HG03571 (cell line): ENCODE measurements at regions not wholly inside any gene's neighbourhood (a gene's known extent, or its start where the extent isn't known, plus 50 kb on each side); places are given as distances from the start of the nearest gene placed in this dataset.
"Not testable (repeated sequence)": the region's sequence is repeated elsewhere in the genome, so short reads cannot be mapped to it uniquely, and the experiment has no call there.

Source experiments
- ATAC-seq: cut with Tn5 transposase; IDR thresholded peaks from one replicate; pipeline ENCODE4 v1.9.1; 2021; ENCODE audit not compliant: unreplicated experiment

DNA sequence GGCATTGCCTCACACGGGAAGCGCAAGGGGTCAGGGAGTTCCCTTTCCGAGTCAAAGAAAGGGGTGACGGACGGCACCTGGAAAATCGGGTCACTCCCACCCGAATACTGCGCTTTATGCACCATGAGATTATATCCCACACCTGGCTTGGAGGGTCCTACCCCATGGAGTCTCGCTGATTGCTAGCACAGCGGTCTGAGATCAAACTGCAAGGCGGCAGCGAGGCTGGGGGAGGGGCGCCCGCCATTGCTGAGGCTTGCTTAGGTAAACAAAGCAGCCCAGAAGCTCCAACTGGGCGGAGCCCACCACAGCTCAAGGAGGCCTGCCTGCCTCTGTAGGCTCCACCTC lies 145.1 kb upstream of the BCL6 start:
- not testable (repeated sequence) for ATAC-seq

DNA sequence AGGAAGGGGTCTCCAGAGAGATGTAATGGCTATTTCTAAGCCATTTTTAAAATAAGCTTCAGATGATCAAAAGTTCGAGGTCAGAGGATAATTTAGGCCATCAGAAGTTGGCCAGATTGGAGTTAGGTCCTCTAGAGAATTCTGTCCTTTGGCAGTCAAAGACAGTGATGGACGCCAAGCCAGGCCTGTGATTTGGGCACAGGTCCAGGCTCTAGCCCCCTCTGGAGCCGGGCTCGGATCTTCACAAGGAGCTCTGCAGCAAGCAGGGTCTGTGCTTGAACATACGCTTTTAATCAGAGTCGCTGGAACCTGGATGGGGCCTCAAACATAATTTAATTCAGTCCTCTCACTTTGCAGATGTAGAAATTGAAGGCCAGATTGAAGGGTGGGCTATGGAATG lies 151.4 kb upstream of the BCL6 start:
- no peak for ATAC-seq

DNA sequence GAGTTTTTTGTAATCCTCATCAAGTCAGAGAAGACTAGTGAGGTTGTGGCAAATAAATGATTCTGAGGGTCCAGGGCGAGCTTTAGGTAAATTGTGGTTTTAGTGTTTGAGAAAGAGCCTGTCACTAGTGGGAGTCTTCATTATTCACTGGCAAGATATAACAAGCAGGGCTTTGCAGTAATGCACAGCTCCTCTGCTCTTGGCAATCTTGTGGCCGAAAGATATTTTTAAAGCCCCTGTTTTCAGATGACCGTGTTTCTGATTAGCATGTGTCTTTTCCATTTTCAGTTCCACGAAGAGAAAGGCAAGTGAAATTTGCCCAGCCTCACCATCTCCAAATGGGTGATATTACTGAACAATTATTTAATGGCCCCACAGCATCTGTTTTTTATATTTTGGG lies 154.0 kb upstream of the BCL6 start:
- ATAC-seq, result no peak

DNA sequence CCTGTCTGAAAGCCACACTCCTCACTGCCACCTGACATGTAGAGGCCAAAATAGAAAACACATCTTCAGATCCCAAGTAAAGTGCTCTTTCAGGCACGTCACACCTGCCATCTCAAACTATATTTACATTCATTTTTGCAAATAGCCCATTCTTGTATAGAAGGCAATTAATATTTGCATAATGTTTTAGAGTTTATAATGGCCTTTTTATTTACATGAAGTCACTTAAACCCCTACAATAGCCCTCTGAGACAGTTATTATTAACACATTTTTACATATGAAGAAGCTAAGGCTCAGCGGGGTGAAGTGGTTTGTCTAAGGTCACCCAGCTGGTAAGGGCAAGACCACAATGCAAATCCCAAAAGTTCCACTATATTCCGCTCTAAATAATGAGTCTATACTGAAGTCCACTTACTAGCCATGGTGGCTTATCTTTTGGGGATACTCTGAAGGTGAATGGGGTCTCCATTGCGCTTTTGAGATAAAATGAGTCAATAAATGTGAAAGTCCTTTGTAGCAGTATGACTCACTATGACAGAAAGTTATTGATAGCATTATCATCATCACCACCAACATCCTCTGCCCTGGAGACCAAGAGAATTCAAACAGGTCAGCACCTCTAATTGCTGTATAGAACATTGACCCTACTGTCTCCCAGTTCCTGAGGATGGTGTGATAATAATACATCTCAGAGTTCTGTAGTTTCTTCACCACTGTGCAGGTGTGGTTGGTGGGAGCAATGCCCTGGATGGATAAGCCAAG lies 155.9 kb upstream of the BCL6 start:
- ATAC-seq, result no peak

DNA sequence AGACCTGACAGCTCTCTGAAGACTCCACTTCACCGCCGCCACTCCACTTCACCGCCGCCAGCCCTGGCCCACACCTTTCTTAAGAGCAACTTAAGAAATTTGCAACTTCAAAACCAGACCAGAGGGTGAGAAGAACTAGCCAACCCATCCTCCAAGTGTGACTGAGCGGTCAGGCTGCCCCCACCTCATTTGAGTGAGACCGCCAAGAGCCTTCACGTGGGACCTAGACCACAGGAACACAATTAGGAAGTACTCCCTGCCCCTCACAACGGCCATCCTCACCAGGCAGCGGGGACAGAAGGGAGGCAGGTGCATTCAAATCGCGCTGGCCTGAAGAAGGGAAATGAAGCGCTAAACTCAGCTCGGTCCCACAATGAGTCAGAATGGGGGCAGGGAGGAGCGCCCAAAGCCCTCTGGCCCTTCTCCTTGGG lies 156.8 kb upstream of the BCL6 start:
- peak; percentile 64 for ATAC-seq

DNA sequence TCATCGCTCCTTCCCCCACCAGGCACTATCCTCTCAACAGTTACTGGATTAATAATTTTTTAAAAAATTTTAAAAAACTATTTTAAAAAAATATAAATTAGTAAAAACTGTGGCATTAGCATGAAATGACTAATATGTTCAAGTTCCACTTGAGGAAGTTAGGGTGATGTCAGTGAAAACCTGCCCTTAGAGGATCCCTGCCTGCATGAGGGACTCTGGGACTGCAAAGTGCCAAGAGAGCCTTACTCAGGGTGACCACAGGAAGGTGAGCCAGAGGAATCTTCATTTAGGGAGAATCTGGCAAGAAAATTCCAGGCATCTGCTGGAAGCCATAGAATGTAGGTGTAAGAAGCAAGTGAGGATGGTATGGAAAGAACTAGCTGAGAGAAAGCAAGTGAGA lies 157.7 kb upstream of the BCL6 start:
- ATAC-seq, result no peak

DNA sequence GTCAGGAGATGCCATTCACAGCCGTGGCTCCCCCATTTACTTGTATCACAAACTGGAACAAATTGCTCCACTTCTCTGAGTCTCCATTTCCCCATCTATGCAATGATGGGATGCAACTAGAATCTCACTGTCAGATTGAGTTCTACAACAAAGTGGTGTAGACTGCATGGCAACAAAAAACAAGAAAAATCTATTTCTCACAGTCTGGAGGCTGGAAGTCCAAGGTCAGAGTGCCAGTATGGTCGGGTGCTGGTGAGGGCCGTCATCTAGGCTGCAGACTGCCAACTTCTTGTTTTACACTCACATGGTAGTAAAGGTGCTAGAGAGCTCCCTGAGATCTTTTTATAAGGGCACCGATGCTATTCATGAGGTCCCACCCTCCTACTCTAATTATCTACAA lies 158.4 kb upstream of the BCL6 start:
- ATAC-seq, result no peak

DNA sequence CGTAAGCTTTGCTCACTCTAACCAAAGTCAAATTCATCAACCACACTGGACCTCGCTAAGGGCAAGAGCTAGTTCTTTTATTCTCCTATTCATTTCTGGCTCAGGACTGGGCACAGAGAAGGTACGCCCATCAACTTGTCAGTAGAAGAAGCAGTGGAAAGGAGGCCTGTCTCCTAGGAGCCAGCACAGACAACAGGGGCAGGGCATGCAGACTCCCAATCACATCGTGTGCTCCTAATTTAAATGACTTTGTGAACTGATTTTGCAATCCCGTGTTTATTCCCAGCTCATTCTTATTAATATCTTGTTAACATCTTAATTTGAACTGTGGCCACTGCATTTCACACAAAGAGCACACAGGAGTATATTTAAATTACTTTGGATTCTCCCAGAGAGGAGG lies 161.1 kb upstream of the BCL6 start:
- ATAC-seq, result no peak

DNA sequence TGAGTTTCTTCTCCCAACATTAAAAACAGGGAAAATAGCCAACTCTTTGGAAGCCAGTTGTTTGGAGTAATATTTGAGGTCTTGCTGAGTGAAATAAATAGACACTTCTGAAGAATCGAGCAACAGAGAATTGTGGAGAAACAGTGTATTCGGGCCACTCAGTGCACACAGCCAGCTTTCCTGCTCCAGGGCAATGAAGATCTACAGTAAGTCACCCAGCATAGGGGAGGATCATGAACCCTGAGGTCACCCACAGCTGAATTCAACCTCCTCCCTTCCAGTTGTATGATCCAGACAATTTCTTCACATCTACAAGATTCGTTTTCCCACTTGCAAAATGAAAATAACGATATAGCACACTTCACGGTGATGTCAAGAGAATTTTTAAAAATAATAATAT lies 161.7 kb upstream of the BCL6 start:
- no peak for ATAC-seq

DNA sequence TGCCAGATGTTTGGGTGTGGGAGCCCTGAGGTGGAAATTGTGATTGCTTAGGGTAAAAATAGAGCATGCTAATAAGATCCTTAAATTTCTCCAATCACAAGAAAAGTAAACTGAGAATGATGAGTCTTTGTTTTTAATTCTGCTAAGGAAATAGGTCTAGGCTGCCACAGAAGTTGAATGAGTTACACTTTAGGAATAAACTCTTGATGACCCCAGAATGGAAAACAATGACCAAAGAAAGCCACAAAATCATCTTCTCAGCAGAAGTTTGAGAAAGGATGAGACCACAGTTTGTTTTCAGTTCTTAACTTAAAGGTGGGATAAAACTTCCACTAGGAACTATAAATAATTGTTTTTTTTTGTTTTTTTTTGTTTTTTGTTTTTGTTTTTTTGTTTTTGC lies 164.6 kb upstream of the BCL6 start:
- ATAC-seq, result no peak

DNA sequence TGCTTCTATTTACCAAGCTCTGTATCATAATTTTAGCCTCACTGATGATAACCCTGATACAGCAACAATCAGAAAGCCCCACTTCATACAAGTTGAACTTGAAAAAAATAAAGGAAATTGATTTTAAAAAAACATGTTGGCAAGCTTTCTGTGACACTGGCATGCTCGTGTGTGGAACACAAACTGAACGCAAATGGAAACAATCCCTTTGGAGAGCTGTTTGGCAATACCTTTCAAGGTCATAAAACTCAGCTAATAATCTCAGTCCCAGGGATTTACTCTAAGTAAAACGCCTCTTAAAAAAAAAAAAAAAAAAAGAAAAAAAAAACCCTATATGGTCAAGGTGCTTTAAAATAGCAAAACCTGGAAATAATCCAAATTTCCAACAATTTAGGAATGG lies 166.7 kb upstream of the BCL6 start:
- ATAC-seq, result no peak

DNA sequence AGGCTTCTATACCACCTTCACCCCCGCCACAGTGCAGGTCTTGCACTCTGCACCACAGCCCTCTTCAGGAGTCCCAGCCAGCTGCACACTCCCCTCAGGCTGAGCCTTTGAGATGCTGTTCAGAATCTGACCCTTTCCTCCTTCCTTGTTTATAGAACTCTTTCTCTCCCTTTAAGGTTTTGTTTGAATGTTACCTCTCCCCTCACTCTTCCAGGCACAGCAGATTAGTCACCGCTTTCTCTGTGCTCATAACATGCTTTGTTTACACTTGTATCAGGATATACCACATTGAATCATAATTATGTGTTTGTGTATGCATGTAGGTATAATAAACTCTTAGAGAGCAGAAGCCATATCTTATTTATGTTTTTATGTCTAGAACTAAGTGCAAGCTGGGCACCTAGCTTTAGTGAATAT lies 168.4 kb upstream of the BCL6 start:
- no peak for ATAC-seq

DNA sequence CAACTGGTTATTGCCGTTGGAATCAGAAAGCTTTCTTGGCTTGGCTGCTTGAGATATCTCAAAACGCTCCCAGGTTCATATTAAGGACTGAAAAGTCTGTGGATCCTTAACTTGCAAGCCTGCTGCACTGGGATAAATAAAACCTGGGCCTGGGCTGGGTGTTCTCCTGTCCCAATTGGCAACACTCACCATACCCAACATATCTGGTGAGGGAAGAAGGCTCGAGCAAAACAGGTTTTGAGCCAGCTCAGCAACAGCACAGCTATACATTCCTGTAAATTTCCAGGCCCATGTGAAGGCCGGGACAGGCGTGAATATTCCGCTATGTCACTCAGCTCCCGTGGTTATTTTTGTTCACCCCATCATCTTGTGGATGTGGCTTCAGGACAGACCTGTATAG lies 169.0 kb upstream of the BCL6 start:
- ATAC-seq, result no peak

DNA sequence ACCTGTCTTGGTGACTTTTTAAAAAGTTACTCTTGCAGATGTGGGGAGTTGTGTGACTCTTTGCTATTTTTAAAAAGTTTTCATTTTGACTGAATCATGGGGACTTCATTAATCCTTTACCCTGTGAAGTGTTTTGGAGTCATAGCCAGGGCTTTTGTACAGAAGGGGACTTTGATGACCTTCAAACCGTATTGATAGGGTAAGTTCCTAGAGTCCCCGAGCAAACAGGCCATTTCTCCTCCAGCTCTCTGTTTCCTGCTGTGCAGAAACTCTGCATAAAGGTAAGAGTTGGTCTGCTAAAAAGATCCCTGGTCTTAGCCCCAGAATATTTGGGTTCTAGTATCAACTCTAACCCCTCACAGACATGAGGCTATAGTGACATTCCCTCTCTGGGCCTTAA lies 170.8 kb upstream of the BCL6 start:
- ATAC-seq, result no peak

DNA sequence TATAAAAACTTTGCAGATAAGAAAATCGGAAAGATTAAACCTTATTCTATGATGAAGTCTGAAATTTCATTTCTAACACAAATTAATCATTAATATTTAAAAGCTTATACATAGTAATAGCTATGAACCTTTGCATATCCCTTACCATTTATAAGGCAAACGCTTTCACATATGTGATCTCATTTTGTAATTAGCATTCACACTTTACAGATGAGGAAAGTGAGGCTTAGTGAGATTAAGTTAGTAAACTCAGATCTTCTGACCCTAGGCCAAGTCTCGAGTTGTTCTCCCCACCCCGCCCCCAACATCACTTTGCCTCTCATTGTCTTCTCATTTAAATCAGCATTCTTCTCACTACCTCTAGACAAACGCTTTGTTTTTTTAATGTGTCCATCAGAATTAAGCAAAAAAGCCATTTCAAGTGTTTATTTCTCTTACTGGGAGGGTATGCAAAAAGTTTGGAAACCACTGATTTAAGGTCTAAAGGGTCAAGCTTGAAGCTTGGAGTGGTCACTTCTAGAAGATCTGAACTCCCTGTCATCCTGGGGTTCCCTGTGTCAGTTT lies 172.9 kb upstream of the BCL6 start:
- no peak for ATAC-seq

DNA sequence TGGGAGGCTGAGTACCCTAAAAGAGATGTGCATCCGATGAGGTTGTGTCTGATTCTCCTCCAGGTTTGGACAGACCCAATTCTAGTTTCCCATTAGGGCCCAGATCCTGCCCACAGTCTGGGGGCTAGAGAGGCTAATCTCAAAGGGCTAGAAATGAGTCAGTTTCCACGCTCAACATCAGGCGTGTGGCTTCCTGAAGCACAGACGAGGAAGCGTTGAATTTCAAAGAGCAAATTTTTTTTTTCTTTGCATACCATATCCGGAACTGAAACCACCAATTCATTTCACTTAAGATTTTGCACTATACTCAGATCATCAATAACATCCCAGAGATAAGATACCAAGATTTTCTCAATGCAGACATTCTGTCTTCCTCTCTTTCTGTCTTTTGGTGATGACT lies 173.8 kb upstream of the BCL6 start:
- peak; percentile 95 for ATAC-seq

DNA sequence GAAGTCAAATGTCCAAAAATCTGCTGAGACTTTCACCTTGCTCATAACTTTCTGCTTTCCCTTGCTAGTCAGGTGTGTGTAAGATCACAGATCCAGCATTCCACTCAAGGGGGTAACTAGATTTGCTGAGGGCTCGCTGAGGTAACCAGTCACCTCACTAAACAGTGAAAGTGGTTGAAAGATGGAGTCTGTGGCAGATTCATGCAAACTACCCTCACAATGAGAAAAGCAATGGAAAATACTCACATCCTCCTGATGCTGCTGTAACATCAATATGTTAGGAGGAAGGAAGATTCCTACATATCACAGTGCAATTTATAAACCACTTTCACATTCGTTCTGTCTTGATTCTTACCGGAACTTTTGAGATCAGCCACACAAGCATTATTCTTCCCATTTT lies 174.3 kb upstream of the BCL6 start:
- peak; percentile 28 for ATAC-seq

DNA sequence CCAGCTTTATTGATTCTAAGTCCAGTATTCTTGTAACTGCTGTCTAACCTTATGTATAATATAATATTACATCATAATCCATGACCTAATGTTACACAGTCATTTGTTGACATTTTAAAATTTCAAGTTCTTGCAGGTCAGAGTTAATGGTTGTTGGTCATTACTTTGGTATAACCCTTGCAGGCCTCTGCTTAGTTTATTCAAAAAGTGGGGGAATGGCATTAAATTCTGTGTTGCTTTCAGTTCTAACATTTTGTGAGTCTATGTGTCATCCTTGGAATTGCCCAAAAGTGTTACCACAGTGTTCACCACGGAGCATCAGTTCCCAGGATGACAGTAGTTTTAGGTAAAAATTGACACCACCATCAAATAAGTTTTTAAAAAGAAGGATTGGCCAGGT lies 174.8 kb upstream of the BCL6 start:
- ATAC-seq, result no peak

DNA sequence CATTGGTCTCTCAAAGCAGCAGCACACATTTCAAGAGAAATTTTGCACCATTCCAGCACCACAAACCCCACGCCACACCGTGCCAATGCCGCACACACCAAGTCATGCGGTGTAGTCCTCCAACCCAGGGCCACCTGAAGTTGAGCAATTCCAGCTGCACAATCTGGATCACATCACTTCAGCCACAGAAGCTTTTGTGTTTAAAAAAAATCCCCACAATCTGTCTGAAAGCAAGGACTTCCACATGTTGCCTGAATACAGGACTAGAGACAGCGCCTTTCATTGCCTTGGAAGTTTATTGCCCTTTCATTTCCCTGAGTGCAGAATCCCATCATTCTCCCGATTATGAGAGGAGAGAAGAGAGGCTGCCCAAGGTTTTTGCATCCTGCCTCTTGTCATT lies 175.6 kb upstream of the BCL6 start:
- ATAC-seq, result no peak

DNA sequence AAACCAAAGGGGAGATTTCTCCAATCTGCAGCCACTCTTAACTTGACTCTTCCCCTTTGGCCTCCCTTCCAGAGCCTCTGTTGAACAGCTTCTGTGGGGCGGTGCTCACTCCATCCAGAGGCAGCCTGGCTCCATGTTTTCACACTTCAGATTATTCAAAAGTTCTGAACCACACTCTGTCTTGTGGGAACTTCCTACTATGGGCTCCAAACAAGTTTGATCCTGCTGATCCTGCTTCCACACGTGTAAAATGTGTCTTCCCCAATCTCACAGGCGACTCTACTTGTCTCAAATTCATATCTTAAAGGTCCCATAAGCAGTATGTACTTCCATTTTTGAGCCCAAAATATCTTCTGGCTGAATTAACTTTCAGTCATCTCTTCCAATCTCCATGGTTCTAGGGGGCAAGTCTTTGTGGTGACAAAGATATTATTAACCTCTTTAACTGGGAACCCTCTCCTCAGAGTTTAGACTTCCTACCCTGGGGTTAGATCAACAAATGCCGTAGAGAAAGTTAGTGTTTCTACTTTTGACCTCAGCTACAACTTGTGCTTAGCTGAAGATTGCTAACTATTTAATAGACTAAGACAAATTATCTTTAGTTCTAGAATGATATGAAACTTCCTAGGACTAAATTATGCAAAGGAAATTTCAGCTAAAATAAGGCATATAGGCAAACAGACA lies 176.3 kb upstream of the BCL6 start:
- no peak for ATAC-seq

DNA sequence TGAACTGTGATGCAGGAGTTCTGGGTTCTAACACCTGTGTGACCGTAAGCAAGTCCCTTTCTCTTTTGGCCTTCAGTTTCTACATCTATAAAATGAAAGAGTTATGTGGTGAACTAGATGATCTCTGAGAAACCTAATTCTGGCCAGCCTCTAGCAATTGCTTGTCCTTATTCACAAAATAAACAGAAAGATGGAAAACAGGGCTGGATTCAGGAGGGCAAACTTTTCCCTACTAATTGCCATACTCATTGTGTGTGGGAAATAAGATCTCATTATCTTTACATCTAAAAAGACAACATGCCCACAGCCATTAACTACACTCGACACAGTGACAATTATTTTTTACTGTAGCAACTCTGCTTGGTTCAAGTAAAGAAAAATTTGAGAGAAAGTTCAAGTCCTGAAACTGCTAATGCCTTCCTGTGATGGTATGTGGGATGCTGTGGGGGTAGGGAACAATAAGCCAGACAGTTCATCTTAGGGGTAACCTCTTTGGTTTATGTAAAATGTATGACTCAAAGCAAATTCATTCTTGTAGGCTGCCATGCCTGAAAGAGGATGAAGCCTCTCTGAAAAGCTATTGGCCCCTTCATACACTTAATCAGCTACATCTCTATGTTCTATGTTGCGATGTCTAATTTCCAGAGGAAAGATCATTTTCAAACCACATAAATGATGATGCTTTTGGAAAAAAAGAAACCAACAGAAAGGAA lies 177.6 kb upstream of the BCL6 start:
- no peak for ATAC-seq

DNA sequence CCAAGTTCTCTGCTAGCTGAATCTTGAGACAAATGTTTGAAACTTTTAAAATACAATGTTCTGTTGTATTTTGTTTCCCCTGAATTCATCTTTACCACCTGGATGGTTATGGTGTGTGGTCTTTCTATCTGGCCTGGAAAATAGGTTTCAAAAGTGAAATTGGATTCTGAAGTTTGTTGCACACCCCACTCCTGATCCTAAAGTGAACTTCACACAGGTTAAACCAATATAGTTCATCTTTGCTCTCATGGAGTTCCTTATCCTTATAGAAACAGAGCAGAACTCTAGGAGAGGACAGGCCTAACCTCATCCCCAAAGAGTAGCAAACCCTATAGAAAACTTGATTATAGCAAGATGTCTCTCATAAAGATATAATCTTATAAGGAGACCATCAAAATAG lies 179.4 kb upstream of the BCL6 start:
- ATAC-seq, result no peak
